GM12878 (cell line): ENCODE measurements at regions not wholly inside any gene's neighbourhood (a gene's known extent, or its start where the extent isn't known, plus 50 kb on each side); places are given as distances from the start of the nearest gene placed in this dataset.

ENCODE experiments used
- ATAC-seq: fragments of 200-7000 bp; cut with Tn5 transposase; 3 replicates; pipeline ENCODE4 v1.9.1; 2020; ENCODE audit warnings: mild to moderate bottlenecking, moderate library complexity
- BruUV-seq: library from RNA; stranded (reverse); fragments of 400-500 nt; replicated peaks from 2 replicates; lab custom pipeline; 2021; lab: Mats Ljungman, UMichigan
- CTCF ChIA-PET: fragments of 300-600 bp; sonication (Branson Sonifier 250); formaldehyde crosslinking; extraction: SDS; loops from one replicate; lab custom pipeline; 2021; ENCODE audit warnings: inconsistent platforms; lab: Yijun Ruan, JAX
- POLR2A ChIA-PET: fragments of 350-600 bp; formaldehyde crosslinking; extraction: SDS; loops from one replicate; lab custom pipeline; 2021; ENCODE audit warnings: inconsistent platforms; lab: Charles Lee
- RAD21 ChIA-PET: fragments of 300-600 bp; sonication (Branson Sonifier 250); formaldehyde crosslinking; loops from one replicate; lab custom pipeline; 2023; ENCODE audit warnings: antibody characterized with exemption; ENCODE audit not compliant: unreplicated experiment; lab: Charles Lee
- SMC1A ChIA-PET: fragments of 300-600 bp; sonication (Branson Sonifier 250); formaldehyde crosslinking; loops from one replicate; lab custom pipeline; 2023; ENCODE audit not compliant: unreplicated experiment, uncharacterized antibody; lab: Charles Lee
- DNase-seq: peaks from one replicate; pipeline ENCODE4 v3.0.0-alpha.2; 2011; ENCODE audit warnings: low read depth, low spot score
- FAIRE-seq: peaks from 3 replicates; lab custom pipeline; 2011; peaks lifted over from hg19 to GRCh38; lab: Jason Lieb, UNC
- H2AFZ ChIP-seq: 2 replicates; pipeline ENCODE4 v1.6.0; 2011; ENCODE audit warnings: low read depth, low read length, control low read depth; ENCODE audit not compliant: control insufficient read depth
- H3K27ac ChIP-seq: 2 replicates; pipeline ENCODE4 v1.5.1; 2011; ENCODE audit warnings: control low read depth; ENCODE audit not compliant: control insufficient read depth, insufficient read depth
- H3K27me3 ChIP-seq, 2 experiments: replicated peaks in 1 of 2; 2 replicates each; pipeline versions ENCODE4 v1.6.0 to v1.6.1; 2011; ENCODE audit warnings: low read length in 1 of 2; ENCODE audit not compliant: control insufficient read depth in 2 of 2, insufficient read depth in 2 of 2
- H3K36me3 ChIP-seq, 2 experiments: 2 replicates each; pipeline ENCODE4 v1.5.1; 2011; ENCODE audit warnings: low read length in 1 of 2; ENCODE audit not compliant: control insufficient read depth in 2 of 2, insufficient read depth in 2 of 2
- H3K4me1 ChIP-seq: 2 replicates; pipeline ENCODE4 v1.6.1; 2011; ENCODE audit warnings: mild to moderate bottlenecking, low read length, moderate library complexity, mixed read lengths; ENCODE audit not compliant: control insufficient read depth, insufficient read depth
- H3K4me2 ChIP-seq: 2 replicates; pipeline ENCODE4 v1.6.0; 2011; ENCODE audit warnings: control low read depth; ENCODE audit not compliant: control insufficient read depth, insufficient read depth
- H3K4me3 ChIP-seq: fragments of 200-600 bp; sonication (generic); 2 replicates; pipeline ENCODE4 v1.5.1; 2016
- H3K79me2 ChIP-seq: 2 replicates; pipeline ENCODE4 v1.6.0; 2011; ENCODE audit warnings: low read length; ENCODE audit not compliant: control insufficient read depth, insufficient read depth
- H3K9ac ChIP-seq: 2 replicates; pipeline ENCODE4 v1.8.0; 2011; ENCODE audit warnings: low read length, control low read depth, mixed read lengths; ENCODE audit not compliant: control insufficient read depth, insufficient read depth
- H3K9me3 ChIP-seq: replicated peaks from 3 replicates; pipeline ENCODE4 v1.5.1; 2011; ENCODE audit warnings: mild to moderate bottlenecking, low read length; ENCODE audit not compliant: control insufficient read depth, insufficient read depth
- H4K20me1 ChIP-seq: 2 replicates; pipeline ENCODE4 v1.6.0; 2011; ENCODE audit not compliant: control insufficient read depth, insufficient read depth
- ATF7 ChIP-seq: fragments of 450-650 bp; IDR thresholded peaks from 2 replicates; pipeline ENCODE4 v1.6.1; 2016; ENCODE audit warnings: low read depth, mild to moderate bottlenecking
- BACH1 ChIP-seq: fragments of 450-650 bp; IDR thresholded peaks from 2 replicates; pipeline ENCODE4 v1.6.1; 2017; ENCODE audit warnings: mild to moderate bottlenecking, borderline replicate concordance
- CBX5 ChIP-seq: sonication (generic); IDR thresholded peaks from 2 replicates; pipeline ENCODE4 v1.6.1; 2016; ENCODE audit warnings: low read depth, moderate library complexity, mild to moderate bottlenecking, inconsistent platforms
- EZH2 ChIP-seq: IDR thresholded peaks from 2 replicates; pipeline ENCODE4 v1.6.1; 2012; ENCODE audit warnings: low read depth, mild to moderate bottlenecking, control low read depth, inconsistent platforms, low read length, borderline replicate concordance; ENCODE audit not compliant: control insufficient read depth
- IKZF2 ChIP-seq, 2 experiments: fragments of 450-650 bp; IDR thresholded peaks; 2 replicates each; pipeline ENCODE4 v1.6.1; 2017; ENCODE audit warnings: mild to moderate bottlenecking in 2 of 2, moderate library complexity in 2 of 2
- MTA2 ChIP-seq: fragments of 450-650 bp; IDR thresholded peaks from 2 replicates; pipeline ENCODE4 v1.6.1; 2016; ENCODE audit warnings: low read depth, mild to moderate bottlenecking, moderate library complexity
- MXI1 ChIP-seq: fragments of 150-350 bp; IDR thresholded peaks from 2 replicates; pipeline ENCODE4 v1.6.1; 2011; ENCODE audit warnings: low read depth, mild to moderate bottlenecking, inconsistent platforms, low read length, improper control_type of control experiment
- RAD21 ChIP-seq: IDR thresholded peaks from 2 replicates; pipeline ENCODE4 v1.6.1; 2011; ENCODE audit warnings: mild to moderate bottlenecking, low read depth, low read length, moderate library complexity; ENCODE audit not compliant: insufficient read depth
- RBBP5 ChIP-seq: fragments of 200-600 bp; sonication (generic); conservative IDR thresholded peaks from 2 replicates; pipeline ENCODE4 v1.6.1; 2016
- SRF ChIP-seq, 2 experiments: IDR thresholded peaks; 2 replicates each; pipeline ENCODE4 v1.6.1; 2011; ENCODE audit warnings: low read depth in 2 of 2, low read length in 2 of 2, mild to moderate bottlenecking in 1 of 2, moderate library complexity in 1 of 2
- ZBED1 ChIP-seq: IDR thresholded peaks from 2 replicates; pipeline ENCODE4 v1.6.1; 2016; ENCODE audit warnings: borderline replicate concordance
- ZNF622 ChIP-seq: fragments of 450-650 bp; IDR thresholded peaks from 2 replicates; pipeline ENCODE4 v1.6.1; 2017; ENCODE audit warnings: mild to moderate bottlenecking, inconsistent platforms
- WGBS: methylation state at CpG from one replicate; pipeline ENCODE4 v1.1.6; 2016; ENCODE audit warnings: low lambda C conversion rate; ENCODE audit not compliant: insufficient replicate concordance, insufficient coverage; ENCODE audit errors: missing lambda C conversion rate; 5-methylcytosine and 5-hydroxymethylcytosine counted together
- in situ Hi-C: fragments of 300-500 bp; cut with MboI; formaldehyde crosslinking; loops from 9 replicates; pipeline ENCODE4 v1.14.3; 2018; ENCODE audit warnings: mixed read lengths
- intact Hi-C: fragments of 100-400 bp; cut with micrococcal nuclease; formaldehyde crosslinking; loops from one replicate; pipeline ENCODE4 v1.14.2; 2022; ENCODE audit not compliant: unreplicated experiment
- TF ChIP-seq, protein P1 (sequence below): fragments of 450-650 bp; IDR thresholded peaks from 2 replicates; pipeline ENCODE4 v1.6.1; 2017; ENCODE audit warnings: borderline replicate concordance
- TF ChIP-seq, protein P2 (sequence below): fragments of 450-650 bp; IDR thresholded peaks from 2 replicates; pipeline ENCODE4 v1.6.1; 2017; ENCODE audit warnings: mild to moderate bottlenecking, moderate library complexity
- TF ChIP-seq, protein P3 (sequence below): fragments of 450-650 bp; IDR thresholded peaks from 2 replicates; pipeline ENCODE4 v1.6.1; 2017; ENCODE audit warnings: mild to moderate bottlenecking
- TF ChIP-seq, protein P4 (sequence below): fragments of 450-650 bp; IDR thresholded peaks from 2 replicates; pipeline ENCODE4 v1.6.1; 2014; ENCODE audit warnings: mild to moderate bottlenecking

DNA sequence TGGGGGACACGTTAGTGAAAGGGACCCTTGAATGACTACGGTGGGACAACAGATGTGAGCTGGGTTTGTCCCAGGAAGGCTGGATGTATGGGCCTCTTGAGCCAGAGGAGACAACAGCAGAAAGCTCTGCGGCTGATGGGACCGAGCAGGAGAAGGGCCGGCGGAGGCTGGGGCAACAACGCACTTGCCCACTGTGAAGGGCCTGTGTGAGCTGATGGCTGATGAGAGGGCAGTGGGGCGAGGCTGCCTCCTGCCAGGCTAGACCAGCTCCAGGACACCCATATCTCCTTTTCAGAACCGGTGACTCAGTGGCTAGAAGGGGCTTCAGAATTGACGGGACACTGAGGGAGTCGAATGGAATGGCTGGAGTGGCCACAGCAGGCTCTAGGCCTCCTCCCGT is 250.1 kb downstream of the SEC14L1 start:
- H2AFZ ChIP-seq, result no peak overlapping the region
- H3K4me3 ChIP-seq, result no peak overlapping the region
- ATAC-seq (no peak), FAIRE-seq (no peak), DNase-seq (no peak)
- SMC1A ChIA-PET, result interaction anchor here (0.7 kb wide), 1 partner anchor 39 kb away, joined by 3 read pairs; no protein-coding TSS in a partner anchor
- H3K27me3 ChIP-seq, result no peaks in the 10 kb centered on the region
- intact Hi-C loops, result no loop called here
- H3K4me1 ChIP-seq, result peaks cover 23% of the 10 kb centered on the region
- H3K27ac ChIP-seq, result no peak overlapping the region
- CTCF ChIA-PET, result interaction anchor here (0.9 to 2.3 kb wide), 4 partner anchors 9 to 110 kb away, joined by 3 to 9 read pairs (median 6); no protein-coding TSS in a partner anchor
- peaks cover 12% of the 10 kb centered on the region for H3K79me2 ChIP-seq
- no peak overlapping the region for H3K4me2 ChIP-seq
- TF ChIP-seq EZH2 (no peak), RAD21 (no peak), MTA2 (no peak), IKZF2 (IDR thresholded peaks at IDR 0.05) (no peak), ZNF622 (no peak), RBBP5 (no peak), SRF (IDR thresholded peaks at IDR 0.05; ENCODE audit: low read depth in 2 of 2, low read length in 2 of 2) (no peak), CBX5 (no peak), MXI1 (no peak), ZBED1 (no peak), ATF7 (no peak), BACH1 (no peak)
- TF ChIP-seq, protein P1, sequence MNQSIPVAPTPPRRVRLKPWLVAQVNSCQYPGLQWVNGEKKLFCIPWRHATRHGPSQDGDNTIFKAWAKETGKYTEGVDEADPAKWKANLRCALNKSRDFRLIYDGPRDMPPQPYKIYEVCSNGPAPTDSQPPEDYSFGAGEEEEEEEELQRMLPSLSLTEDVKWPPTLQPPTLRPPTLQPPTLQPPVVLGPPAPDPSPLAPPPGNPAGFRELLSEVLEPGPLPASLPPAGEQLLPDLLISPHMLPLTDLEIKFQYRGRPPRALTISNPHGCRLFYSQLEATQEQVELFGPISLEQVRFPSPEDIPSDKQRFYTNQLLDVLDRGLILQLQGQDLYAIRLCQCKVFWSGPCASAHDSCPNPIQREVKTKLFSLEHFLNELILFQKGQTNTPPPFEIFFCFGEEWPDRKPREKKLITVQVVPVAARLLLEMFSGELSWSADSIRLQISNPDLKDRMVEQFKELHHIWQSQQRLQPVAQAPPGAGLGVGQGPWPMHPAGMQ, result no peak
- TF ChIP-seq, protein P2, sequence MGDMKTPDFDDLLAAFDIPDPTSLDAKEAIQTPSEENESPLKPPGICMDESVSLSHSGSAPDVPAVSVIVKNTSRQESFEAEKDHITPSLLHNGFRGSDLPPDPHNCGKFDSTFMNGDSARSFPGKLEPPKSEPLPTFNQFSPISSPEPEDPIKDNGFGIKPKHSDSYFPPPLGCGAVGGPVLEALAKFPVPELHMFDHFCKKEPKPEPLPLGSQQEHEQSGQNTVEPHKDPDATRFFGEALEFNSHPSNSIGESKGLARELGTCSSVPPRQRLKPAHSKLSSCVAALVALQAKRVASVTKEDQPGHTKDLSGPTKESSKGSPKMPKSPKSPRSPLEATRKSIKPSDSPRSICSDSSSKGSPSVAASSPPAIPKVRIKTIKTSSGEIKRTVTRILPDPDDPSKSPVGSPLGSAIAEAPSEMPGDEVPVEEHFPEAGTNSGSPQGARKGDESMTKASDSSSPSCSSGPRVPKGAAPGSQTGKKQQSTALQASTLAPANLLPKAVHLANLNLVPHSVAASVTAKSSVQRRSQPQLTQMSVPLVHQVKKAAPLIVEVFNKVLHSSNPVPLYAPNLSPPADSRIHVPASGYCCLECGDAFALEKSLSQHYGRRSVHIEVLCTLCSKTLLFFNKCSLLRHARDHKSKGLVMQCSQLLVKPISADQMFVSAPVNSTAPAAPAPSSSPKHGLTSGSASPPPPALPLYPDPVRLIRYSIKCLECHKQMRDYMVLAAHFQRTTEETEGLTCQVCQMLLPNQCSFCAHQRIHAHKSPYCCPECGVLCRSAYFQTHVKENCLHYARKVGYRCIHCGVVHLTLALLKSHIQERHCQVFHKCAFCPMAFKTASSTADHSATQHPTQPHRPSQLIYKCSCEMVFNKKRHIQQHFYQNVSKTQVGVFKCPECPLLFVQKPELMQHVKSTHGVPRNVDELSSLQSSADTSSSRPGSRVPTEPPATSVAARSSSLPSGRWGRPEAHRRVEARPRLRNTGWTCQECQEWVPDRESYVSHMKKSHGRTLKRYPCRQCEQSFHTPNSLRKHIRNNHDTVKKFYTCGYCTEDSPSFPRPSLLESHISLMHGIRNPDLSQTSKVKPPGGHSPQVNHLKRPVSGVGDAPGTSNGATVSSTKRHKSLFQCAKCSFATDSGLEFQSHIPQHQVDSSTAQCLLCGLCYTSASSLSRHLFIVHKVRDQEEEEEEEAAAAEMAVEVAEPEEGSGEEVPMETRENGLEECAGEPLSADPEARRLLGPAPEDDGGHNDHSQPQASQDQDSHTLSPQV, result no peak
- TF ChIP-seq, protein P3, sequence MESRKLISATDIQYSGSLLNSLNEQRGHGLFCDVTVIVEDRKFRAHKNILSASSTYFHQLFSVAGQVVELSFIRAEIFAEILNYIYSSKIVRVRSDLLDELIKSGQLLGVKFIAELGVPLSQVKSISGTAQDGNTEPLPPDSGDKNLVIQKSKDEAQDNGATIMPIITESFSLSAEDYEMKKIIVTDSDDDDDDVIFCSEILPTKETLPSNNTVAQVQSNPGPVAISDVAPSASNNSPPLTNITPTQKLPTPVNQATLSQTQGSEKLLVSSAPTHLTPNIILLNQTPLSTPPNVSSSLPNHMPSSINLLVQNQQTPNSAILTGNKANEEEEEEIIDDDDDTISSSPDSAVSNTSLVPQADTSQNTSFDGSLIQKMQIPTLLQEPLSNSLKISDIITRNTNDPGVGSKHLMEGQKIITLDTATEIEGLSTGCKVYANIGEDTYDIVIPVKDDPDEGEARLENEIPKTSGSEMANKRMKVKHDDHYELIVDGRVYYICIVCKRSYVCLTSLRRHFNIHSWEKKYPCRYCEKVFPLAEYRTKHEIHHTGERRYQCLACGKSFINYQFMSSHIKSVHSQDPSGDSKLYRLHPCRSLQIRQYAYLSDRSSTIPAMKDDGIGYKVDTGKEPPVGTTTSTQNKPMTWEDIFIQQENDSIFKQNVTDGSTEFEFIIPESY, result no peak
- TF ChIP-seq, protein P4, sequence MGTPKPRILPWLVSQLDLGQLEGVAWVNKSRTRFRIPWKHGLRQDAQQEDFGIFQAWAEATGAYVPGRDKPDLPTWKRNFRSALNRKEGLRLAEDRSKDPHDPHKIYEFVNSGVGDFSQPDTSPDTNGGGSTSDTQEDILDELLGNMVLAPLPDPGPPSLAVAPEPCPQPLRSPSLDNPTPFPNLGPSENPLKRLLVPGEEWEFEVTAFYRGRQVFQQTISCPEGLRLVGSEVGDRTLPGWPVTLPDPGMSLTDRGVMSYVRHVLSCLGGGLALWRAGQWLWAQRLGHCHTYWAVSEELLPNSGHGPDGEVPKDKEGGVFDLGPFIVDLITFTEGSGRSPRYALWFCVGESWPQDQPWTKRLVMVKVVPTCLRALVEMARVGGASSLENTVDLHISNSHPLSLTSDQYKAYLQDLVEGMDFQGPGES, result no peak
- H3K9me3 ChIP-seq, result no peaks in the 10 kb centered on the region
- WGBS, result 87% methylated on average over 12 of the region's 12 CpGs
- in situ Hi-C loops, result no loop called here
- H3K36me3 ChIP-seq, result peaks cover 0 to 3% of the 10 kb centered on the region in 2 experiments; a peak in 3 of 4 replicates
- H3K9ac ChIP-seq, result no peak overlapping the region
- RAD21 ChIA-PET, result interaction anchor here (1.9 kb wide), 1 partner anchor 15 kb away, joined by 5 read pairs; no protein-coding TSS in a partner anchor
- no peaks in the 10 kb centered on the region for H4K20me1 ChIP-seq
- POLR2A ChIA-PET, result no interaction called here
- BruUV-seq, result no TSS peak
